Heart left ventricle (tissue), 13 donors: ENCODE measurements at regions not wholly inside any gene's neighbourhood (a gene's known extent, or its start where the extent isn't known, plus 50 kb on each side); places are given as distances from the start of the nearest gene placed in this dataset.

Source experiments
- CTCF ChIP-seq, 12 donors: fragments of 200-600 bp; sonication (generic) in 4 of 12; IDR thresholded peaks; one replicate each; pipeline versions ENCODE4 v1.5.0 to v1.8.0; 2018 to 2022; ENCODE audit warnings: antibody characterized with exemption in 12 of 12, mild to moderate bottlenecking in 5 of 12
- POLR2A ChIP-seq, 2 donors: fragments of 450-650 bp; IDR thresholded peaks; one replicate each; pipeline ENCODE4 v1.6.1; 2017; ENCODE audit warnings: antibody characterized with exemption in 2 of 2, mild to moderate bottlenecking in 2 of 2, moderate library complexity in 2 of 2
- donor health status: ischemic (EF 13 %, LVEDD 7.1; RV severe dilation, severe dysfunction).
- donor health status: DM: no; HTN: yes; CAD: no.
- donor health status: DM: no; HTN: no; CAD: no.
- donor health status: ischemic (EF 25% LVEDD 6.9; RV normal size, moderate dysfunction).
- donor health status: ischemic (EF 25% LVEDD 5.7; RV mildly dilated, moderate dysfunction).
- donor health status: ischemic (EF 35%, LVEDD 5.7; RV mildly dilated, moderate dysfunction).
- donor health status: nonischemic (EF 11% LVEDD 7.7; RV severe dilation, severe dysfunction).
- donor health status: DM: yes; HTN: yes; CAD: no.
- donor health status: PGD.
- donor health status: ischemic (EF 29% LVEDD 5.4; RV normal size, mild dysfunction).
- donor health status: nonischemic (EF 23%, LVEDD 6.1; RV moderate dilation, normal function).

- TF ChIP-seq CTCF (IDR thresholded peaks at IDR 0.05) = no peak
- TF ChIP-seq POLR2A (IDR thresholded peaks at IDR 0.05) = no peak
Observed at GRCh38 chr11:26093206-26093605, 238.7 kb upstream of the ANO3 start.
